Stimulated activated naive CD8-positive, alpha-beta T cell treated with anti-CD3 and anti-CD28 coated beads, Interleukin-15, Interleukin-2, amounts not matched to agents 100 ng/mL and 50 ng/mL, for 24 hours (primary cell): ENCODE measurements at regions not wholly inside any gene's neighbourhood (a gene's known extent, or its start where the extent isn't known, plus 50 kb on each side); places are given as distances from the start of the nearest gene placed in this dataset.

Experiments
- H3K27ac Mint-ChIP-seq: one replicate; pipeline ENCODE4 v1.8.0; 2021; ENCODE audit warnings: mild to moderate bottlenecking, mixed read lengths
- H3K27me3 Mint-ChIP-seq: one replicate; pipeline ENCODE4 v1.8.0; 2021; ENCODE audit warnings: mixed read lengths
- H3K36me3 Mint-ChIP-seq: one replicate; pipeline ENCODE4 v1.8.0; 2021; ENCODE audit warnings: low read depth, mixed read lengths
- H3K4me1 Mint-ChIP-seq: one replicate; pipeline ENCODE4 v1.8.0; 2021; ENCODE audit warnings: low read depth, mixed read lengths
- H3K4me3 Mint-ChIP-seq: one replicate; pipeline ENCODE4 v1.8.0; 2021; ENCODE audit warnings: mild to moderate bottlenecking, mixed read lengths
- H3K9me3 Mint-ChIP-seq: one replicate; pipeline ENCODE4 v1.8.0; 2021; ENCODE audit warnings: mixed read lengths

GRCh38 chr3:124467980-124468902 lies 262.0 kb upstream of the UMPS start:
- Mint-ChIP-seq H3K27me3 (peaks cover 19% of the 10 kb centered on the region), H3K4me3 (no peak overlapping the region), H3K27ac (no peak overlapping the region), H3K9me3 (no peaks in the 10 kb centered on the region), H3K36me3 (no peaks in the 10 kb centered on the region), H3K4me1 (no peaks in the 10 kb centered on the region)

- Mint-ChIP-seq H3K27me3 (peaks cover 19% of the 10 kb centered on the region), H3K4me3 (no peak overlapping the region), H3K36me3 (no peaks in the 10 kb centered on the region), H3K4me1 (no peaks in the 10 kb centered on the region), H3K27ac (no peak overlapping the region), H3K9me3 (no peaks in the 10 kb centered on the region)
These were observed 260.7 kb upstream of the UMPS start for GRCh38 chr3:124469555-124469954.

- no peaks in the 10 kb centered on the region for H3K36me3 Mint-ChIP-seq
- H3K9me3 Mint-ChIP-seq, result no peaks in the 10 kb centered on the region
- peaks cover 20% of the 10 kb centered on the region for H3K27me3 Mint-ChIP-seq
- no peaks in the 10 kb centered on the region for H3K4me1 Mint-ChIP-seq
- no peak overlapping the region for H3K27ac Mint-ChIP-seq
- no peak overlapping the region for H3K4me3 Mint-ChIP-seq
These were observed 251.4 kb upstream of the UMPS start for GRCh38 chr3:124478830-124479229.

GRCh38 chr3:124483915-124484470 lies 246.3 kb upstream of the UMPS start:
- no peaks in the 10 kb centered on the region for H3K9me3 Mint-ChIP-seq
- peaks cover 27% of the 10 kb centered on the region for H3K27me3 Mint-ChIP-seq
- H3K36me3 Mint-ChIP-seq, result no peaks in the 10 kb centered on the region
- no peak overlapping the region for H3K4me3 Mint-ChIP-seq
- H3K4me1 Mint-ChIP-seq, result no peaks in the 10 kb centered on the region
- no peak overlapping the region for H3K27ac Mint-ChIP-seq

- H3K4me3 Mint-ChIP-seq, result no peak overlapping the region
- no peaks in the 10 kb centered on the region for H3K4me1 Mint-ChIP-seq
- H3K27ac Mint-ChIP-seq, result no peak overlapping the region
- H3K9me3 Mint-ChIP-seq, result no peaks in the 10 kb centered on the region
- peaks cover 30% of the 10 kb centered on the region for H3K27me3 Mint-ChIP-seq
- H3K36me3 Mint-ChIP-seq, result no peaks in the 10 kb centered on the region
These were observed 243.9 kb upstream of the UMPS start for GRCh38 chr3:124486324-124486723.

- H3K27ac Mint-ChIP-seq, result no peak overlapping the region
- no peaks in the 10 kb centered on the region for H3K4me1 Mint-ChIP-seq
- H3K27me3 Mint-ChIP-seq, result peaks cover 21% of the 10 kb centered on the region
- H3K9me3 Mint-ChIP-seq, result no peaks in the 10 kb centered on the region
- no peak overlapping the region for H3K4me3 Mint-ChIP-seq
- H3K36me3 Mint-ChIP-seq, result no peaks in the 10 kb centered on the region
These were observed 240.7 kb upstream of the UMPS start for GRCh38 chr3:124489506-124489905.

- Mint-ChIP-seq H3K27ac (no peak overlapping the region), H3K9me3 (no peaks in the 10 kb centered on the region), H3K4me3 (no peak overlapping the region), H3K4me1 (no peaks in the 10 kb centered on the region), H3K27me3 (peaks cover 16% of the 10 kb centered on the region), H3K36me3 (no peaks in the 10 kb centered on the region)
These were observed 239.2 kb upstream of the UMPS start for GRCh38 chr3:124491098-124491497.

- peaks cover 15% of the 10 kb centered on the region for H3K27me3 Mint-ChIP-seq
- H3K27ac Mint-ChIP-seq, result no peak overlapping the region
- no peaks in the 10 kb centered on the region for H3K4me1 Mint-ChIP-seq
- H3K4me3 Mint-ChIP-seq, result no peak overlapping the region
- H3K9me3 Mint-ChIP-seq, result no peaks in the 10 kb centered on the region
- no peaks in the 10 kb centered on the region for H3K36me3 Mint-ChIP-seq
These were observed 238.4 kb upstream of the UMPS start for GRCh38 chr3:124491875-124492274.

GRCh38 chr3:124492824-124493223 lies 237.4 kb upstream of the UMPS start:
- H3K4me1 Mint-ChIP-seq, result no peaks in the 10 kb centered on the region
- H3K36me3 Mint-ChIP-seq, result no peaks in the 10 kb centered on the region
- peaks cover 18% of the 10 kb centered on the region for H3K27me3 Mint-ChIP-seq
- H3K27ac Mint-ChIP-seq, result no peak overlapping the region
- no peak overlapping the region for H3K4me3 Mint-ChIP-seq
- no peaks in the 10 kb centered on the region for H3K9me3 Mint-ChIP-seq

- H3K27ac Mint-ChIP-seq, result no peak overlapping the region
- H3K9me3 Mint-ChIP-seq, result no peaks in the 10 kb centered on the region
- H3K36me3 Mint-ChIP-seq, result no peaks in the 10 kb centered on the region
- no peak overlapping the region for H3K4me3 Mint-ChIP-seq
- no peaks in the 10 kb centered on the region for H3K4me1 Mint-ChIP-seq
- peaks cover 25% of the 10 kb centered on the region for H3K27me3 Mint-ChIP-seq
These were observed 234.2 kb upstream of the UMPS start for GRCh38 chr3:124496061-124496460.

- H3K36me3 Mint-ChIP-seq, result no peaks in the 10 kb centered on the region
- no peaks in the 10 kb centered on the region for H3K9me3 Mint-ChIP-seq
- no peak overlapping the region for H3K4me3 Mint-ChIP-seq
- H3K4me1 Mint-ChIP-seq, result no peaks in the 10 kb centered on the region
- H3K27ac Mint-ChIP-seq, result no peak overlapping the region
- peaks cover 35% of the 10 kb centered on the region for H3K27me3 Mint-ChIP-seq
These were observed 232.8 kb upstream of the UMPS start for GRCh38 chr3:124497487-124497886.

- no peaks in the 10 kb centered on the region for H3K36me3 Mint-ChIP-seq
- peaks cover 39% of the 10 kb centered on the region for H3K27me3 Mint-ChIP-seq
- no peak overlapping the region for H3K4me3 Mint-ChIP-seq
- no peak overlapping the region for H3K27ac Mint-ChIP-seq
- no peaks in the 10 kb centered on the region for H3K9me3 Mint-ChIP-seq
- no peaks in the 10 kb centered on the region for H3K4me1 Mint-ChIP-seq
These were observed 231.4 kb upstream of the UMPS start for GRCh38 chr3:124498891-124499290.

- peaks cover 32% of the 10 kb centered on the region for H3K27me3 Mint-ChIP-seq
- H3K9me3 Mint-ChIP-seq, result no peaks in the 10 kb centered on the region
- H3K36me3 Mint-ChIP-seq, result no peaks in the 10 kb centered on the region
- H3K4me3 Mint-ChIP-seq, result no peak overlapping the region
- no peaks in the 10 kb centered on the region for H3K4me1 Mint-ChIP-seq
- H3K27ac Mint-ChIP-seq, result no peak overlapping the region
These were observed 225.8 kb upstream of the UMPS start for GRCh38 chr3:124504332-124505059.

GRCh38 chr3:124509884-124510283 lies 220.4 kb upstream of the UMPS start:
- Mint-ChIP-seq H3K4me1 (no peaks in the 10 kb centered on the region), H3K27me3 (peaks cover 18% of the 10 kb centered on the region), H3K36me3 (no peaks in the 10 kb centered on the region), H3K27ac (no peak overlapping the region), H3K9me3 (no peaks in the 10 kb centered on the region), H3K4me3 (no peak overlapping the region)

- Mint-ChIP-seq H3K9me3 (no peaks in the 10 kb centered on the region), H3K4me1 (no peaks in the 10 kb centered on the region), H3K36me3 (no peaks in the 10 kb centered on the region), H3K27ac (no peak overlapping the region), H3K4me3 (no peak overlapping the region), H3K27me3 (peaks cover 18% of the 10 kb centered on the region)
These were observed 220.0 kb upstream of the UMPS start for GRCh38 chr3:124510290-124510689.
